GM21825 (cell line): ENCODE measurements at regions not wholly inside any gene's neighbourhood (a gene's known extent, or its start where the extent isn't known, plus 50 kb on each side); places are given as distances from the start of the nearest gene placed in this dataset.
"Not testable (repeated sequence)": the region's sequence is repeated elsewhere in the genome, so short reads cannot be mapped to it uniquely, and the experiment has no call there.

Experiments used
- ATAC-seq: cut with Tn5 transposase; IDR thresholded peaks from one replicate; pipeline ENCODE4 v1.9.1; 2021; ENCODE audit warnings: mild to moderate bottlenecking, moderate library complexity; ENCODE audit not compliant: unreplicated experiment

DNA sequence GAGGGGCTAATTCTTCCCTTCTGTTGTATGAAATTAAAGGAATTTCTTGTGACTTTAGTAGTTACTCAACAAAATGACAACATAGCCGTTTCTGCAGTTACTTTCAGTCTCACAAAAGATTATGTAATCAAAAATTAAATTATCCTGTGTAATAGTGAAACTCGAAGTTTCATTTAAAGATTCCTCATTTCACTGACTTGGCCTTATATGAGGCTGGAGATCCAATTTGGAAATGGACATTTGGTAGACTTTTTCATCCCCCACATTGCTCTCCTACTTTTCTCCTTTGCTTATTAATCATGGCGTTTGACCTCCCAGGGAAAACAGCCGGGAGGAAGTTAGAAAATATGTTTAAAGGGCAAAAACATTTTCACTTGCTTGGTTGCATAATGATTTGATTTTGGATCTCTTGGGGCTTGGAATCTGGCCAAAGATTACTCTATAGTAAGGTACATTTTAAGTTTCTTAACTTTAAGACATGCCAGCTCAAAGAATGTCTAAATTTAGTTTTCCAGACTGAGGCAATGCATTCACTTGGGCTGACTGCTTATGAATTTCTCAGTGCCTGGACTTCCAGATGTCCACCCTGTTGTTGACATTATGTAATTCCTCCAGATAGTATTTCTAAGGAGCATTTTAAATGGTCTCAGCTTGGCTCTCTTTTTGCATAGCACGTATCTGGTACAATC lies 1364.9 kb upstream of the MIR17HG start:
- no peak for ATAC-seq

DNA sequence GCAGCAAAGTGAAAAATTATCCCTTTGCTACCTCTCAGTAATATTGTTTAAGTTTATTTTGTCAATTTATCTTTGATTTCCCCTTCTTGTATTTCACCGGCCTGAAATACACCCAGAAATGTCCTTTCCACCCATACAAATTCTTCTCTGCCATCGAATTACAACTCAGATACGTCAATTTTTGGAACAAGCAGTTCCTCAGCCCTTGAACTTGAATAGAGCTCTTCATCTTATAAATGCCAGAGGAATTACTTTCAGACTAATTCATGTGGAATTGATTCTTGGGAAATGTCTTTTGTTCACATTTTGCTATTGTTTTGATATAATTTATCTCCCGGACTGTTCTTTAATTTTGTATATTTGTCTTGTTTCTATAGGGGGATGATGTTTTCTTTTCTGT lies 1359.3 kb upstream of the MIR17HG start:
- no peak for ATAC-seq

DNA sequence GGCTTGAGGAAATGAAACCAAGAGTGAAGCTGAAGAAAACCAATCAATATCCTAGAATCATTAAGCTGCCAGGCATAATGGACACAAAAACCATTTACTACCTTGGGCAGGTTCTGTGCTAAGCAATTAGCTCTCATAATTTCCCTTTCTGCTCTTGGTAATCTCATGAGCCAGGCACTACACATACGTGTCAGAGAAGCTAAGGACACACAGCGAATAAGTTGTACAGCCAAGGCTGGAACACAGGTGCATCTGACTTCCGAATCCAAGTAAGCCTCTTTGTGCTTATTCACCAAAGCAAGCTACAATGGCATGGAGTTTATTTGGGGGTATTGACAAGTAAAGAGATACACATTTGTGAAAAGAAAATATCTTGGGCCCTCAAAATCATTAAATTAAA lies 1343.9 kb upstream of the MIR17HG start:
- no peak for ATAC-seq

DNA sequence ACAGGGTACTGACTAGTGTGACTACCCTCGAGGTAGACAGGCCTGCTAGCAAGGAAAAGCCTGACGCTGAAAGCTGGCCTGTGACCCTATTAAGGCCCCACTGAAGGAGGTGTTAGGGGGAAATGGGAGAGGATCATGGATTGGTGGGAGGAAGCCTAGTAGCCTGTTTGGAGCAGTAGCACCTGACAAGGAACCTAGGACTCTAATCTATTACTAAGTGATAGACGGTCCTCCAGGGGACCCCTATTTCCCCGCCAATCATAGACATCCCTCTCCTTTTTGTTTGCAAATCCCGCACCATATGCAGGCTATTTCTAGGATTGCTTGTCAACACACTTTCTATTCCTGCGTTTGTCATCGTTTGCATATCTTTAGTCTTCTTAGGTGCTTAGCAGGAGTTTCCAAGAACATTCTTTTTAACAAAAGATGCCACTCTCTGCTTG lies 1338.8 kb upstream of the MIR17HG start:
- ATAC-seq: no peak

DNA sequence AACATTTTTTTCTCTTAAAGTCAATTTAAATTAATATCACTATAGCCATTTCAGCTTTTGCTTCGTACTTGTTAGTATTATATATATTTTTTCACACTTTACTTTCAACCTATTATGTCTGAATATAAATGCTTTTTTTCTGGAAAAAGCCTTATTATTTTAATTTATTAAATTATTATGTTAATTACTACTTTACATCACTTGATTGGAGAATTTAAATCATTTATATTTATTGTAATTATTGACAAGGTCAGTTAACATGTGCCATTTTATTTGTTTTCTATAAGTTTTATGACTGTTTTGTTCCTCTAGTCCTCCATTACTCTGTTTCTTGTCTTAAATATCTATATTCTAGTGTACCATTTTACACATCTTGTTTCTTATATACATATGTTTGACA lies 1333.4 kb upstream of the MIR17HG start:
- no peak for ATAC-seq

DNA sequence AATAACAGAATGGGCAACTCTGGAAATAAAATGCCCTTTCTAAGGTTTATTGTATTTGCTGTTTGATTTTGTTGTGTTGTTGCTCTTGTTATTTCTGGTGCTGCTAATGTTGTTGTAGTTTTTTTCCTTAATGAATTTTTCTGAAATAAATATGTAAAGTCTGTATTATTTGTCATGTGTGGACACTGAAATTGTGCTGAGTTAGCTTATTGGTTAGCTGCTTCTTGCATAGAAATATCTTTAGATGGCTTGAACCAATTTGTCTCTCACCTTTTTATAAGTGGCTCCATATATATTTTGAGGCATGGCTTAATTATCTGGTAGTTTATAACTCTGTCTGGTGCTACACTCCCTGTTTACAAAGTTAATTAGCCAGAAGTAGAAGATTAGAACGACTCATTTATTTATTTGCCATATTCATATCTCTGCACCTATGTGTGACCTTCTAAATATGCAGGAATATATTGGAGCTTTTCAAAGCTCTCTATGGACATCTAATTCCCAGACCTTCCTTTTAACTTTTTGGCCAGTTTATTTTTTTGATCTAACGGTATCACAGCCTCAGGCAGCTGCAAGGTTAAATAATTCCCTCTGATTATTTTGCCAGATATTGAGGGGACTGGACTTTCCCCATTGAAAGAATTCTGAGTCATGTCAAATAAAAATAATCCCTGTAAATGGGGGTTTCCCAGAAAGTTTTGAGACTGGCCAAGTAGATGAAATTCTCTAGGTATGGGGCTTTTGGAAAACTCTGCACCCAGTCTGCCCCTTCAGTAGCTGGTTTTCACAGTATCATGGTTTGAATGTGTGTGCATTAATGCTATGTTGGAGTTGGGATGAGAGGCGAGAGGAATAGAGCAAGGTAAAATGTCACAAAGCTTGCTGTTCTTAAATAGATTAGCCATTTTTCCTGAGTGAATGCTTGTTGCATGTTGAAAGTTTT lies 1331.7 kb upstream of the MIR17HG start:
- no peak for ATAC-seq

DNA sequence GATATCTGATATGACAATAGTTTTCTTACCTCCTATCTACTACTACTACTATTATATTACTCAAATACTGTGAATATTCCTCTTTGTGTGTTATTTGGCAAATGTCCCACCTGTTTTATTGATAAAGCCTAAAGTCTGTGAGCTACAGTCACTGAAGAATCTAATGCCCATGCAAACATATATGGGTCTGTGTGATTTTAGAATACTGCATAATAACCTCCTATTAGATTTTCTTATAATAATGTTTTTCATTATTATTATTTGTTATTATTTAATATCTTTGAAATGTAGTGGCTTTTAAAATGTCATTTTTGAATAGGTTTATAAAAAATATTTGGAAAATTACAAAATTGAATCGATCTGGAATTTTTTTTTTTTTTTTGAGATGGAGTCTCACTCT lies 1330.8 kb upstream of the MIR17HG start:
- ATAC-seq: no peak

DNA sequence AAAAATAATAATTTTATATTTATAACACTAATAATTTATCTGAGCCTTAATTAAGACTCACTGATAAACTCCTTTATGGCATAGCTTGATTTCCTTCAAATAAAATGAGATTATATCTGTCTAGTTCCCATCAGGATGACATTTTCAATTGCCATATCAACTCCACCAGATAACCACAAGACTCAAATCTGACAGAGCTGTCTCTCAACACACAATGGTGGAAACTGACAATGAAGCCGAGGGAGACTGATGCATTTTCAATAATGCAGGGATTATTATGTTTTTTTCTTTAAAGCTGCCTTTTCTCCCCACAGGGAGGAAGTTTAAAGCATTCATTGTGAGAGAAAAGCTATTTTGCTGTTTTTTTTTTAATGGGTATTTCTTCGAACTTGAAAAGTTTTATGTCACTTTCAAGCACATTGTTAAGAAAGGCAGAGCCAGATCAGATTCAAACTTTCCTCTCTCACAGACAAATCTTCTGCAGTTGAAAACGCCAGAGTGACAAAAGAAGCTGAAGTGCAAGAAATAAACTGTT lies 1326.9 kb upstream of the MIR17HG start:
- ATAC-seq: no peak

DNA sequence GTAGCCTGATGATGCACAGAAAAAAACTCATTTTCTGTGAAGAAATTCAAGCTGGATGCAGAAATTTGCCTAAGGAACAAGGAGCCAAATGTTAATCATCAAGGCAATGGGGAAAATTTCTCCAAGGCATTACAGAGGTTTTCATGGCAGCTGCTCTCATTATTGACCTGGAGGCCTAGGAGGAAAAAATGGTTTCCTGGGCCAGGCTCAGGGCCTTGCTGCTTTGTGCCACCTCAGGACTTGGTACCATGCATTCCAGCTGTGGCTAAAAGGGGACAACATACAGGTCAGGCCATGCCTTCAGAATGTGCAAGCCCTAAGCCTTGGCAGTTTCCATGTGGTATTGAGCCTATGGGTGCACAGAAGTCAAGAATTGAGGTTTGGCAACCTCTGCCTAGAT lies 1320.1 kb upstream of the MIR17HG start:
- ATAC-seq: no peak

DNA sequence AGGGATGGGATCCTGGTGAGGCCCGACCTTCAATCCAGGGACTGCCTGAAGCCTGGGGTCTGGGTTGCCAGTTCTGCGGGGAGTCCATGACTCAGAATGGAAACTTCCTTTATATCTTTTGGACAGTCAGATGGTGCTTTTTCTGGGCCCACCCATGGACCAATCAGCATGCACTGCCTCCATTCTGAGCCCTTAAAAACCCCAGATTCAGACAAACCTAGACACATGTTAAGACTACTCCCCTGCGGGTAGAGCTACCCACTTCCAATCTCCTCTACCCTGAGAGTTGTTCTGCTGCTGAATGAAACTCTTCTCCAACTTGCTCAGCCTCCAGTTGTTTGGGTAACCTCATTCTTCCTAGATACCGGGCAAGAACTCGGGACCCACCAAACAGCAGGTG lies 1315.2 kb upstream of the MIR17HG start:
- ATAC-seq: no peak

DNA sequence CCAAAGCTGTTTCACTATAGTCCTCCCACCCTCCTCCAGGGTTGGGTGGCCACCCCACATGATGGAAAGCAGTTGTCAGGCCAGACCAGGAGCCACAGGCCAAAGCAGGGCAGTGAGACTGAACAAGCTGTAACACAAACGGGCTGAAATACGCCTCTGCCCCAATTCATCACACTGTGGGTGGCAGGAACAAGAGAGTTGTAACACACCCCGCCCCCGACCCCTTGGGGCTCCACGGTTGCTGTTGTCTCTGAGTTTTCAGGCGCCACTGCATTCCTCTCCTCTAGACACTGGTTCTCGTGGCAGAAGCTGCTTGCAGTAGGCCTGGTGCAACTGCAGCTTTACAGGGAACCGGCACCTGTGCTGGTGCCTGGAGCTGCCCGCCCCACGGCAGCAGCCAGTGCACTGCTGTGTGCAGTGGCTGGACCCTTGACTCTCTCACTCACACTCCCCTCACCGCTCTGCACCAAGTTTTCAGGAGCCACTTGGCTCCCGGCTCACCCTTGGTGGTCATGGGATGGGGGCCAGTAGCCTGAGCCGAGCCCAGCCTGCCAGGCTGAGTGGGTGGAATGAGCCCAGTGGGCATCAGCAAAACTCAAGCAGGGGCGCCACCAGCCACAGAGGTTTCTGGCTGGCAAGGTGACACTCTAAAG lies 1314.5 kb upstream of the MIR17HG start:
- no peak for ATAC-seq

DNA sequence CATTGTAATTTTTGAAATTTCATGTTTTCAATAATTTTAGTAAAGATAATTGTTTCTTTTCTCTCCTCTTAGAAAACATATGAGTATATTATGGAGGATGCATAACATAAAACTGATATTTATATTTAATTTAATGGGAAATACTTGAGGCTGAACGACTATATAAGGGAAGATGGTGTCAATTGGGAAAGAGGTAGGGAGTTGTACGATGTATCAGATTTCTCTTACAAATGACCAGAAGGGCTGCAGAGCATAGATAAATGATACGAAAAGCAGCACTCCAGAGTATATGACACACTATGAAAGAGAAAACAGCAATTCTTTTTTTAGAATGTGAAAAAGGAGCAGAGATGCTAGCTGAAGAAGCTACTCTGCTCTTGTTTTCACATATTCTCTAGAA lies 1308.0 kb upstream of the MIR17HG start:
- ATAC-seq: no peak

DNA sequence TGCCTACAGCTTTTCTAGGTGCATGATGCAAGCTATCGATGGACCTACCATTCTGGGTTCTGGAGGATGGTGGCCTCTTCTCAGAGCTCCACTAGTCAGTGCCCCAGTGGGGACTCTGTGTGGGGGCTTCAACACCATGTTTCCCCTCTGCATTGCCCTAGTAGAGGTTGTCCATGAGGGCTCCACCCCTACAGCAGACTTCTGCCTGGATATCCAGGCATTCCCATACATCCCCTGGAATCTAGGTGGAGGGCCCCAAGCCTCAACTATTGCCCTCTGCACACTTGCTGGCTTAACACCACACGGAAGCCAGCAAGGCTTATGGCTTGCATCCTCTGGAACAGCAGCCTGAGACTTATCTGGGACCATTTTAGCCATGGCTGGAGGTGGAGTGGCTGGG lies 1299.9 kb upstream of the MIR17HG start:
- no peak for ATAC-seq

DNA sequence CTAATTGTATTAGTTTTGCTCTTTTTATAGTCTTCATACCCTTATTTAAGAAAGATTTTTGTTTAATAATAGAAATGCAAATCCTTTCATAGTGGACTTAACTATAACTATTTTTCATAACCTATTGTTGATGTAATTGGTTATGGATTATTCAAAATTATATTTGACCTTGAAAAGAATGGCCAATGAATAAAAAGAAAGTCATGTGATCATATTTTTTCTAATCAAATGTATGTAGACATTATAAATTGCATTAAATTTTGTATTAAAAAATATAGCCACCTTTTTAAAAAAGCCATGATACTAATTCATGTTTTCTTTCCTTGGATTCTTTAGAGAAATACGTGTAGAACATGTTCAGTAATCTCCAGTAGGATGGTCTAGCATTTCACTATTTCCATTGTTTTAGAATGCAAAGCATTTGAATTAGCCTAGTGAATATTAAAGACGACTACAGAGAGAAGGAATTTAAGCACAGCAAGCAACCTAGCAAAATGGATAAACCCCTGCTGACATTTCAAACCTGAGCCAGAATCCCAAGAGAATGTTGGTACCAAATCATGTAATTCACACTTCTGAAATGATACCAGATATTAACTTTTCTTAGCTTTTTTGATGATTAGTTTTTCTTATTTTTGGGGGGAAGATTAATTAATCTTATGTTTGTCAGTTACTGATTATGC lies 1297.4 kb upstream of the MIR17HG start:
- no peak for ATAC-seq

DNA sequence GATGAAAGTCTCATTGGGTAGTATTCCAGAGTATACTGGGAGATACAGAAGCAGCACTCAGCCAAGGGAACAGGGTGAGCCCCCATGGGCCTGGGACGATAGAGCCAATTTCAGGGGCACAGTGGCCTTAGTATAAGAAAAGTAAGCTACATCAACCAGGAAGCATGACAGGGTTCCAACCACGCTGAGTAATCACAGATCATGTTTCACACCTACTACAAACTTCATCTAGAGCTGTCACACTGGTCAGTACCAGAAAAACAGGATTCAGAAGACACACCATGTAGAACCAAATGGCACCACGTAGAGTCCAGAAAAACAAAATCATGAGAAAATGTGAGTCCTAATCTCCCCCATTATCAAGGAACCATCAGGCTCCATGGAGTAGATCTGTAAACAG lies 1292.4 kb upstream of the MIR17HG start:
- ATAC-seq: no peak

DNA sequence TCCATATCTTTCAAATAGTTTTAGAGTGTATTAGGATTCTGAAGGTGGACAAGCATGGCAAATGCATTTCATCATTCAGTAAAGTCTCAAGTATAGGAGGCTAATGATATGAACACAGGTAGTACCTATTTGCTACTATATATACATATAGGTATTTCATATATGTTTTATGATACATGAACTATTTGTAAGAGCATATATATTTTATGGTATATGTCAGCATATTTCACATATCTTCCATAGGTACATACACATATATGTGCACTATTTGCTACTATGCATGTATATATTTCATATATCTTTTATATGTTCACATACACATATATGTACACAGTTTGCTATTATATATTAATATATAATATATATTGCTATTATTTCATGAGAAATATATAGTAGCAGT lies 1291.7 kb upstream of the MIR17HG start:
- ATAC-seq: no peak

DNA sequence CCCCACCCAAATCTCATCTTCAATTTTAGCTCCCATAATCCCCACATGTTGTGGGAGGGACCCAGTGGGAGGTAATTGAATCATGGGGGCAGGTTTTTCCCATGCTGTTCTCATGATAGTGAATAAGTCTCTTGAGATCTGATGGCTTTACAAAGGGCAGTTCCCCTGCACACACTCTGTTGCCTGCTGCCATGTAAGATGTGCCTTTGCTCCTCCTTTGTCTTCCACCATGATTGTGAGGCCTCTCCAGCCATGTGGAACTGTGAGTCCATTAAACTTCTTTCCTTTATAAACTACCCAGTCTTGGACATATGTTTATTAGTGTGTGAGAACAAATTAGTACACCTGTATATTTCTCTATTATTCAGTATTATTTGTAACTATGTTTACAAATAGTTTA lies 1283.3 kb upstream of the MIR17HG start:
- ATAC-seq: not testable (repeated sequence)

DNA sequence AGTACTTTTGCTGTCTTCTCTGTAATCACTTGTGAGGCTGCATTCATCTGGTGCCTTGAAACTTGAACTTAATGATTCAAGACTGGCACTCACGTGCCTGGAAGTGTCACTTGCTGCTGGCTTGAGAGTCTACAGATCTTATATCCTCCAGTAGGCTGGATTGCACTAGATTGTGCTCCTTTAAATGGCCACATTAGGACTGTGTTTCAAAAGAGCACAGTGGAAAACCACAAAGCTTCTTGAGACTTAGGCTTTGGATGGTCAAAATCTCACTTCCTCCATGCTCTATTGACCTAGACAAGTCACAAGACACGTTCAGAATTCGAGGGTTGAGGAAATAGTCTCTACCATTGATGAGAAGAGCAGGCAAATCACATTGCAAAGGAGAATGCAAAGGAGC lies 1278.8 kb upstream of the MIR17HG start:
- no peak for ATAC-seq

DNA sequence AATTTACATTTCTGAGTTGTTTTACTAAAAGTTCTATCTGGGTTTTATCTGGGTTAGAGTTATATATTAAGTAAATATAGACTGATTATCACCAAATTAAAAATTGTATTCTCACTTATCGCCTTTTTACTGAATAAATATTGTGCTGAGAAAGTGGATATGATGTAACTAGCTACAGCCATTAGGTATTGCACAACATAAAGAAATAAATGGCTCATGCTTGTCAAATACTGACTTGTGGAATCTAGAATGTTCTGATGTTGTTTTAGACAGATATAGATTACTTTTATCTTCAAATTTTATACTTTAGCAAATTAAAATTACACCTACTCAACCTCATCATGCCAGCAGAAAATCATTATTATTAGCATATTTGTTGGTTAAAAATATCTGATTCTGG lies 1277.1 kb upstream of the MIR17HG start:
- no peak for ATAC-seq

DNA sequence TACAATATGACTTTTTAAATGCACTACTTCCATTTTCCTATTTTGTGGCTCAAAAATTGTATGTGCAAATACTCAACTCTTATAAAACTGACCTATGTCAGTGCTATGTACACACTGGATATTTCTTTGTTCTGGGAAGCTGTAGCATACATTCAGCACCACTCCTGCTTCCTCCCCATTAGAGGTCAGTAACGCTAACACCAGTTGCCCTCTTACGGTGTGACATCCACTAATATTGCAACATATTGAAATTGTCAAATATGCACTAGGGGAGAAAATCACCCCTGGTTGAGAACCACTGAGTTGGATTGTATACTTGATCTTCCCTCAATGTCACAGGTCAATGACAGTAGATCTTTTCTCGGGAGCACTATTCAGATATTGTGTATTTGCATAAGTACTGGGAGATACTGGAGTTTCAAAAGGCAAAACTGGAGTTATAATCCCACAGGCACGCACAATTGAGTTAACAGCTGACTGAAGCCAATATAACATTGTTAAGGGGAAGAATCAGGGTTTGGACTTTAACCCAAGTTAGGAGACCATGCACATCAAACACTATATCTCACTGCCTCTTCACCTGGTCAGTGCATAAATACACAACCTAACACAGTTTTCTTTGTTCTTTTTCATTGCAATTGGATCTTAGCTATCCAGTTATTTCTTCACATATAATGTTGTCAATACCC lies 1276.5 kb upstream of the MIR17HG start:
- ATAC-seq: no peak
